Fibroblast of lung (primary cell): ENCODE measurements at regions not wholly inside any gene's neighbourhood (a gene's known extent, or its start where the extent isn't known, plus 50 kb on each side); places are given as distances from the start of the nearest gene placed in this dataset.
A peak's percentile ranks its signal among the peaks of the same experiment; 100 is the strongest.

ENCODE experiments used
- DNase-seq, 2 donors: peaks; one replicate each; pipeline versions ENCODE4 v3.0.0 to v3.0.0-alpha.2; 2010; ENCODE audit warnings: low read depth in 2 of 2
- H2AFZ ChIP-seq: 2 replicates; pipeline ENCODE4 v1.5.1; 2012; ENCODE audit warnings: low read length, control low read depth, inconsistent platforms
- H3K27ac ChIP-seq: 2 replicates; pipeline ENCODE4 v1.5.1; 2011; ENCODE audit warnings: low read length, control low read depth; ENCODE audit not compliant: insufficient read depth
- H3K27me3 ChIP-seq: 2 replicates; pipeline ENCODE4 v1.5.1; 2011; ENCODE audit warnings: mild to moderate bottlenecking, low read length; ENCODE audit not compliant: control insufficient read depth, insufficient read depth
- H3K36me3 ChIP-seq: 2 replicates; pipeline ENCODE4 v1.5.1; 2011; ENCODE audit warnings: low read length; ENCODE audit not compliant: control insufficient read depth, insufficient read depth
- H3K4me1 ChIP-seq: 2 replicates; pipeline ENCODE4 v1.5.1; 2011; ENCODE audit warnings: low read length; ENCODE audit not compliant: control insufficient read depth, insufficient read depth; ENCODE audit errors: extremely low read depth
- H3K4me2 ChIP-seq: 2 replicates; pipeline ENCODE4 v1.5.1; 2011; ENCODE audit warnings: low read length, control low read depth; ENCODE audit not compliant: insufficient read depth; ENCODE audit errors: extremely low read depth
- H3K4me3 ChIP-seq, 4 experiments: fragments of 200-600 bp in 1 of 4; sonication (generic) in 1 of 4; replicated peaks in 1 of 4; 2 replicates each; pipeline ENCODE4 v1.5.1; 2011 to 2016; ENCODE audit warnings: low read length in 4 of 4, low read depth in 3 of 4, mild to moderate bottlenecking in 3 of 4, control low read depth in 2 of 4, inconsistent platforms in 1 of 4, mixed read lengths in 1 of 4; ENCODE audit not compliant: insufficient read depth in 1 of 4; ENCODE audit errors: control extremely low read depth in 1 of 4
- H3K79me2 ChIP-seq: 2 replicates; pipeline ENCODE4 v1.5.1; 2012; ENCODE audit warnings: mild to moderate bottlenecking, low read length, inconsistent platforms; ENCODE audit not compliant: control insufficient read depth, insufficient read depth
- H3K9ac ChIP-seq: 2 replicates; pipeline ENCODE4 v1.5.1; 2011; ENCODE audit warnings: mild to moderate bottlenecking, low read length, control low read depth; ENCODE audit not compliant: insufficient read depth
- H3K9me3 ChIP-seq: 2 replicates; pipeline ENCODE4 v1.5.1; 2012; ENCODE audit warnings: low read depth, low read length; ENCODE audit not compliant: control insufficient read depth, insufficient read depth
- H4K20me1 ChIP-seq: 2 replicates; pipeline ENCODE4 v1.5.1; 2011; ENCODE audit warnings: low read length; ENCODE audit not compliant: control insufficient read depth, insufficient read depth; ENCODE audit errors: extremely low read depth
- CTCF ChIP-seq, 2 donors: IDR thresholded peaks in 1 of 2; conservative IDR thresholded peaks in 1 of 2; 1 replicate in 1 of 2; 2 replicates in 1 of 2; pipeline ENCODE4 v1.5.1; 2011 to 2012; ENCODE audit warnings: low read length in 2 of 2, control low read depth in 1 of 2, inconsistent platforms in 1 of 2, low read depth in 1 of 2, mild to moderate bottlenecking in 1 of 2
- EZH2 ChIP-seq: IDR thresholded peaks from 2 replicates; pipeline ENCODE4 v1.5.1; 2012; ENCODE audit warnings: low read length, control low read depth, mild to moderate bottlenecking; ENCODE audit errors: missing control alignments

GRCh38 chr4:187663076-187663475, 332.5 kb upstream of the ZFP42 start:
- Histone ChIP-seq H3K9ac (no peak overlapping the region), H4K20me1 (no peaks in the 10 kb centered on the region), H3K4me2 (no peak overlapping the region), H3K27ac (no peak overlapping the region), H3K79me2 (no peaks in the 10 kb centered on the region), H3K4me1 (peaks cover 2% of the 10 kb centered on the region), H3K9me3 (no peaks in the 10 kb centered on the region), H3K4me3 (no peak overlapping the region), H3K27me3 (no peaks in the 10 kb centered on the region), H3K36me3 (no peaks in the 10 kb centered on the region), H2AFZ (no peak overlapping the region)
- peak; percentile 21 to 39 for DNase-seq
- TF ChIP-seq EZH2 (no peak), CTCF (conservative IDR thresholded peaks at IDR 0.05 in 1 of 2, IDR thresholded peaks at IDR 0.05 in 1 of 2; ENCODE audit: low read depth in 1 of 2, low read length in 2 of 2) (no peak)

- no peaks in the 10 kb centered on the region for H4K20me1 ChIP-seq
- no peaks in the 10 kb centered on the region for H3K9me3 ChIP-seq
- H3K4me1 ChIP-seq, result peaks cover 2% of the 10 kb centered on the region
- no peak overlapping the region for H2AFZ ChIP-seq
- no peak overlapping the region for H3K4me3 ChIP-seq
- no peak overlapping the region for H3K27ac ChIP-seq
- DNase-seq, result no peak
- H3K4me2 ChIP-seq, result no peak overlapping the region
- no peak for TF ChIP-seq EZH2
- TF ChIP-seq CTCF (conservative IDR thresholded peaks at IDR 0.05 in 1 of 2, IDR thresholded peaks at IDR 0.05 in 1 of 2; ENCODE audit: low read depth in 1 of 2, low read length in 2 of 2), result no peak
- no peak overlapping the region for H3K9ac ChIP-seq
- H3K27me3 ChIP-seq, result no peaks in the 10 kb centered on the region
- no peaks in the 10 kb centered on the region for H3K79me2 ChIP-seq
- H3K36me3 ChIP-seq, result no peaks in the 10 kb centered on the region
Observed at GRCh38 chr4:187664011-187664410, 331.6 kb upstream of the ZFP42 start.

GRCh38 chr4:187665086-187665485, 330.5 kb upstream of the ZFP42 start:
- no peaks in the 10 kb centered on the region for H3K36me3 ChIP-seq
- H4K20me1 ChIP-seq, result no peaks in the 10 kb centered on the region
- H3K4me3 ChIP-seq, result no peak overlapping the region

More at GRCh38 chr4:187665086-187665485, 330.5 kb upstream of the ZFP42 start:
- Histone ChIP-seq H3K4me1 (peaks cover 3% of the 10 kb centered on the region), H3K27me3 (no peaks in the 10 kb centered on the region), H3K79me2 (no peaks in the 10 kb centered on the region), H3K27ac (no peak overlapping the region), H3K4me2 (no peak overlapping the region), H3K9ac (no peak overlapping the region), H2AFZ (no peak overlapping the region), H3K9me3 (no peaks in the 10 kb centered on the region)
- TF ChIP-seq EZH2 (no peak), CTCF (conservative IDR thresholded peaks at IDR 0.05 in 1 of 2, IDR thresholded peaks at IDR 0.05 in 1 of 2; ENCODE audit: low read depth in 1 of 2, low read length in 2 of 2) (no peak)
- DNase-seq, result no peak
